Neural cell (in vitro differentiated cells): ENCODE measurements at regions not wholly inside any gene's neighbourhood (a gene's known extent, or its start where the extent isn't known, plus 50 kb on each side); places are given as distances from the start of the nearest gene placed in this dataset.

ENCODE experiments used
- CTCF ChIP-seq: fragments of 450-650 bp; IDR thresholded peaks from 2 replicates; pipeline ENCODE4 v1.5.1; 2014; ENCODE audit warnings: antibody characterized with exemption, mild to moderate bottlenecking, moderate library complexity; ENCODE audit not compliant: poor library complexity, severe bottlenecking
- EP300 ChIP-seq: fragments of 450-650 bp; conservative IDR thresholded peaks from 2 replicates; pipeline ENCODE4 v1.6.1; 2014; ENCODE audit warnings: antibody characterized with exemption, mild to moderate bottlenecking, moderate library complexity; ENCODE audit not compliant: poor library complexity, severe bottlenecking
- EZH2 ChIP-seq: fragments of 200-600, 300-800 bp; shearing (Covaris generic), sonication (generic); IDR thresholded peaks from 2 replicates; pipeline ENCODE4 v1.6.1; 2014; ENCODE audit warnings: antibody characterized with exemption, low read length, borderline replicate concordance, mild to moderate bottlenecking; ENCODE audit not compliant: insufficient read depth, poor library complexity, severe bottlenecking
- MXI1 ChIP-seq: fragments of 450-650 bp; conservative IDR thresholded peaks from 2 replicates; pipeline ENCODE4 v1.6.1; 2014; ENCODE audit warnings: antibody characterized with exemption, mild to moderate bottlenecking; ENCODE audit not compliant: poor library complexity, severe bottlenecking
- POLR2AphosphoS5 ChIP-seq: IDR thresholded peaks from 2 replicates; pipeline ENCODE4 v1.6.1; 2012
- RAD21 ChIP-seq: fragments of 450-650 bp; conservative IDR thresholded peaks from 2 replicates; pipeline ENCODE4 v1.6.1; 2014; ENCODE audit warnings: antibody characterized with exemption, mild to moderate bottlenecking, moderate library complexity
- REST ChIP-seq: IDR thresholded peaks from 2 replicates; pipeline ENCODE4 v1.6.1; 2012; ENCODE audit warnings: borderline replicate concordance
- SMC3 ChIP-seq: fragments of 450-650 bp; conservative IDR thresholded peaks from 2 replicates; pipeline ENCODE4 v1.6.1; 2014; ENCODE audit warnings: antibody characterized with exemption, mild to moderate bottlenecking, moderate library complexity; ENCODE audit not compliant: poor library complexity
- TAF1 ChIP-seq: IDR thresholded peaks from 2 replicates; pipeline ENCODE4 v1.6.1; 2012; ENCODE audit warnings: low read depth

- no peak for TF ChIP-seq REST
- TF ChIP-seq MXI1, result no peak
- TF ChIP-seq CTCF, result no peak
- no peak for TF ChIP-seq SMC3
- TF ChIP-seq POLR2AphosphoS5, result no peak
- no peak for TF ChIP-seq EP300
- no peak for TF ChIP-seq EZH2
- no peak for TF ChIP-seq TAF1
- TF ChIP-seq RAD21, result no peak
Measured at GRCh38 chr12:38159092-38159551, 157.5 kb upstream of the ALG10B start.
